HG02763 (cell line): ENCODE measurements at regions not wholly inside any gene's neighbourhood (a gene's known extent, or its start where the extent isn't known, plus 50 kb on each side); places are given as distances from the start of the nearest gene placed in this dataset.
"Not testable (repeated sequence)": the region's sequence is repeated elsewhere in the genome, so short reads cannot be mapped to it uniquely, and the experiment has no call there.

Source experiments
- ATAC-seq: cut with Tn5 transposase; IDR thresholded peaks from one replicate; pipeline ENCODE4 v1.9.1; 2021; ENCODE audit warnings: mild to moderate bottlenecking, moderate library complexity; ENCODE audit not compliant: unreplicated experiment

GRCh38 chr21:21845901-21846300 is 847.7 kb downstream of the NCAM2 start:
- ATAC-seq, result no peak

GRCh38 chr21:21851205-21851604 is 853.0 kb downstream of the NCAM2 start:
- no peak for ATAC-seq

- no peak for ATAC-seq
Observed at GRCh38 chr21:21851657-21852056, 853.4 kb downstream of the NCAM2 start.

- ATAC-seq, result no peak
Observed at GRCh38 chr21:21858502-21859334, 860.5 kb downstream of the NCAM2 start.

- ATAC-seq, result no peak
Observed at GRCh38 chr21:21860888-21861287, 862.7 kb downstream of the NCAM2 start.

GRCh38 chr21:21864321-21864840 is 866.2 kb downstream of the NCAM2 start:
- ATAC-seq, result no peak

GRCh38 chr21:21897275-21897883 is 899.2 kb downstream of the NCAM2 start:
- ATAC-seq, result no peak

GRCh38 chr21:21898801-21899200 is 900.6 kb downstream of the NCAM2 start:
- ATAC-seq, result no peak

GRCh38 chr21:21902416-21902815 is 904.2 kb downstream of the NCAM2 start:
- not testable (repeated sequence) for ATAC-seq

- no peak for ATAC-seq
Observed at GRCh38 chr21:21907271-21907670, 909.1 kb downstream of the NCAM2 start.

- no peak for ATAC-seq
Observed at GRCh38 chr21:21915816-21916215, 917.6 kb downstream of the NCAM2 start.

- ATAC-seq, result no peak
Observed at GRCh38 chr21:21921410-21922232, 923.4 kb downstream of the NCAM2 start.

GRCh38 chr21:21929226-21929625 is 931.0 kb downstream of the NCAM2 start:
- no peak for ATAC-seq

GRCh38 chr21:21929789-21930188 is 931.6 kb downstream of the NCAM2 start:
- no peak for ATAC-seq

- ATAC-seq, result no peak
Observed at GRCh38 chr21:21952566-21952965, 954.4 kb downstream of the NCAM2 start.

- ATAC-seq, result no peak
Observed at GRCh38 chr21:21955204-21955603, 957.0 kb downstream of the NCAM2 start.

- no peak for ATAC-seq
Observed at GRCh38 chr21:21957490-21957889, 959.3 kb downstream of the NCAM2 start.

GRCh38 chr21:21963911-21964310 is 965.7 kb downstream of the NCAM2 start:
- no peak for ATAC-seq

GRCh38 chr21:21968810-21969209 is 970.6 kb downstream of the NCAM2 start:
- no peak for ATAC-seq

- no peak for ATAC-seq
Observed at GRCh38 chr21:21969211-21969610, 971.0 kb downstream of the NCAM2 start.

GRCh38 chr21:21971384-21971783 is 973.2 kb downstream of the NCAM2 start:
- ATAC-seq, result no peak
